K562 (cell line): ENCODE measurements at regions not wholly inside any gene's neighbourhood (a gene's known extent, or its start where the extent isn't known, plus 50 kb on each side); places are given as distances from the start of the nearest gene placed in this dataset.

Source experiments
- BRF2 ChIP-seq: IDR thresholded peaks from 3 replicates; pipeline ENCODE4 v1.6.1; 2011; ENCODE audit warnings: borderline replicate concordance, mild to moderate bottlenecking; ENCODE audit not compliant: insufficient read length, insufficient read depth
- CAMTA2 ChIP-seq: fragments of 250-450 bp; sonication (Bioruptor Pico); conservative IDR thresholded peaks from 2 replicates; pipeline ENCODE4 v1.5.1; 2022
- CCAR2 ChIP-seq: fragments of 200-400 bp; formaldehyde crosslinking; IDR thresholded peaks from 2 replicates; pipeline ENCODE4 v1.6.1; 2017; ENCODE audit warnings: mild to moderate bottlenecking, low read depth, low read length
- ETS2 ChIP-seq: IDR thresholded peaks from 2 replicates; pipeline ENCODE4 v1.6.1; 2016; ENCODE audit warnings: borderline replicate concordance, missing genetic modification characterization, mild to moderate bottlenecking, moderate library complexity, missing compliant biosample characterization; ENCODE audit not compliant: poor library complexity, severe bottlenecking
- FIP1L1 ChIP-seq: fragments of 200-400 bp; formaldehyde crosslinking; IDR thresholded peaks from 2 replicates; pipeline ENCODE4 v1.6.1; 2018; ENCODE audit warnings: mild to moderate bottlenecking, low read depth, low read length; ENCODE audit not compliant: poor library complexity, severe bottlenecking
- FOS ChIP-seq: IDR thresholded peaks from 3 replicates; pipeline ENCODE4 v1.6.1; 2011; ENCODE audit not compliant: insufficient read length; ENCODE audit errors: extremely low read depth
- GATAD2B ChIP-seq: fragments of 450-650 bp; IDR thresholded peaks from 2 replicates; pipeline ENCODE4 v1.6.1; 2017; ENCODE audit warnings: mild to moderate bottlenecking, borderline replicate concordance
- HIVEP1 ChIP-seq: fragments of 250-450 bp; sonication (Bioruptor Pico); IDR thresholded peaks from 2 replicates; pipeline ENCODE4 v1.4.0; 2020; ENCODE audit warnings: mild to moderate bottlenecking
- HOXB6 ChIP-seq: fragments of 250-450 bp; sonication (Bioruptor Pico); IDR thresholded peaks from 2 replicates; pipeline ENCODE4 v1.5.1; 2022; ENCODE audit warnings: mild to moderate bottlenecking, borderline replicate concordance
- MAFG ChIP-seq: fragments of 450-650 bp; conservative IDR thresholded peaks from 2 replicates; pipeline ENCODE4 v1.6.1; 2016; ENCODE audit warnings: missing genetic modification characterization, missing compliant biosample characterization
- MTA1 ChIP-seq: fragments of 450-650 bp; IDR thresholded peaks from 2 replicates; pipeline ENCODE4 v1.6.1; 2017; ENCODE audit warnings: borderline replicate concordance
- NFRKB ChIP-seq: fragments of 450-650 bp; IDR thresholded peaks from 2 replicates; pipeline ENCODE4 v1.6.1; 2016; ENCODE audit warnings: low read depth
- NFXL1 ChIP-seq: fragments of 450-650 bp; formaldehyde crosslinking; IDR thresholded peaks from 2 replicates; pipeline ENCODE4 v1.4.0; 2021; ENCODE audit warnings: mild to moderate bottlenecking
- PHTF2 ChIP-seq: fragments of 250-450 bp; sonication (Bioruptor Pico); IDR thresholded peaks from 2 replicates; pipeline ENCODE4 v1.5.0; 2021; ENCODE audit warnings: mild to moderate bottlenecking
- POLR2AphosphoS2 ChIP-seq: IDR thresholded peaks from 2 replicates; pipeline ENCODE4 v1.6.1; 2012; ENCODE audit warnings: low read length, improper control_type of control experiment
- POLR2B ChIP-seq: fragments of 450-650 bp; IDR thresholded peaks from 2 replicates; pipeline ENCODE4 v1.6.1; 2018; ENCODE audit warnings: low read depth; ENCODE audit not compliant: partially characterized antibody
- TCF7L2 ChIP-seq: fragments of 150-350 bp; IDR thresholded peaks from 2 replicates; pipeline ENCODE4 v1.6.1; 2016; ENCODE audit warnings: low read depth, mild to moderate bottlenecking, low read length, moderate library complexity
- TFAM ChIP-seq: fragments of 250-450 bp; sonication (Bioruptor Pico); conservative IDR thresholded peaks from 2 replicates; pipeline ENCODE4 v1.5.0; 2021; ENCODE audit warnings: mild to moderate bottlenecking, moderate library complexity
- TOE1 ChIP-seq, 2 experiments: fragments of 450-650 bp in 1 of 2; sonication (generic) in 1 of 2; formaldehyde crosslinking in 1 of 2; IDR thresholded peaks; 2 replicates each; pipeline versions ENCODE4 v1.7.1 to v1.8.0; 2016 to 2022; ENCODE audit warnings: borderline replicate concordance in 2 of 2, mild to moderate bottlenecking in 2 of 2, antibody characterized with exemption in 1 of 2, inconsistent platforms in 1 of 2, low read depth in 1 of 2, missing genetic modification reagents in 1 of 2, moderate library complexity in 1 of 2
- TRIM25 ChIP-seq: fragments of 450-650 bp; IDR thresholded peaks from 2 replicates; pipeline ENCODE4 v1.7.0; 2016; ENCODE audit warnings: borderline replicate concordance
- USF1 ChIP-seq: sonication (generic); formaldehyde crosslinking; IDR thresholded peaks from 2 replicates; pipeline ENCODE4 v1.9.0; 2022; ENCODE audit warnings: mild to moderate bottlenecking, missing genetic modification reagents
- XRCC4 ChIP-seq: IDR thresholded peaks from one replicate; pipeline ENCODE4 v1.6.1; 2011; ENCODE audit not compliant: insufficient read depth, insufficient read length; ENCODE audit errors: extremely low read depth
- ZNF133 ChIP-seq: fragments of 250-450 bp; sonication (Bioruptor Pico); IDR thresholded peaks from 2 replicates; pipeline ENCODE4 v1.4.0; 2020; ENCODE audit warnings: mild to moderate bottlenecking
- ZNF766 ChIP-seq: fragments of 200-800 bp; sonication (Bioruptor generic); conservative IDR thresholded peaks from 2 replicates; pipeline ENCODE4 v1.6.1; 2016; ENCODE audit warnings: missing genetic modification characterization, missing compliant biosample characterization
- TF ChIP-seq, protein P1 (sequence below), 2 experiments: fragments of 450-650 bp in 1 of 2; sonication (generic) in 1 of 2; formaldehyde crosslinking; conservative IDR thresholded peaks; 2 replicates each; pipeline versions ENCODE4 v1.4.0 to v1.8.1; 2020 to 2022; ENCODE audit warnings: mild to moderate bottlenecking in 1 of 2, missing genetic modification reagents in 1 of 2

- TF ChIP-seq XRCC4: no peak
- no peak for TF ChIP-seq BRF2
- no peak for TF ChIP-seq MTA1
- no peak for TF ChIP-seq POLR2B
- TF ChIP-seq CCAR2: no peak
- TF ChIP-seq, protein P1, sequence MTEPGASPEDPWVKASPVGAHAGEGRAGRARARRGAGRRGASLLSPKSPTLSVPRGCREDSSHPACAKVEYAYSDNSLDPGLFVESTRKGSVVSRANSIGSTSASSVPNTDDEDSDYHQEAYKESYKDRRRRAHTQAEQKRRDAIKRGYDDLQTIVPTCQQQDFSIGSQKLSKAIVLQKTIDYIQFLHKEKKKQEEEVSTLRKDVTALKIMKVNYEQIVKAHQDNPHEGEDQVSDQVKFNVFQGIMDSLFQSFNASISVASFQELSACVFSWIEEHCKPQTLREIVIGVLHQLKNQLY (CRISPR knock-in tag; conservative IDR thresholded peaks at IDR 0.05): no peak
- TF ChIP-seq TCF7L2: no peak
- no peak for TF ChIP-seq HOXB6
- TF ChIP-seq ETS2 (tag): no peak
- no peak for TF ChIP-seq ZNF133 (CRISPR knock-in tag)
- no peak for TF ChIP-seq GATAD2B
- no peak for TF ChIP-seq ZNF766
- no peak for TF ChIP-seq TFAM (CRISPR knock-in tag)
- no peak for TF ChIP-seq PHTF2
- no peak for TF ChIP-seq FIP1L1
- TF ChIP-seq CAMTA2 (CRISPR knock-in tag): no peak
- no peak; the same call in 1 of the 2 replicates for TF ChIP-seq NFRKB
- TF ChIP-seq TOE1 (IDR thresholded peaks at IDR 0.05; ENCODE audit: borderline replicate concordance): peak; percentile 29; the same call in 1 of the 2 replicates
- no peak for TF ChIP-seq TOE1 (CRISPR knock-in tag; IDR thresholded peaks at IDR 0.05; ENCODE audit: borderline replicate concordance, low read depth)
- no peak for TF ChIP-seq NFXL1 (CRISPR knock-in tag)
- TF ChIP-seq POLR2AphosphoS2: no peak
- TF ChIP-seq USF1 (CRISPR knock-in tag): no peak
- no peak for TF ChIP-seq MAFG
- TF ChIP-seq TRIM25: no peak
- no peak for TF ChIP-seq FOS
- TF ChIP-seq HIVEP1 (CRISPR knock-in tag): no peak
These were observed 401.8 kb downstream of the SHQ1 start, which contains the start of gene RYBP (continued) for GRCh38 chr3:72446218-72447058.
